SHP77 (cell line): ENCODE measurements at regions not wholly inside any gene's neighbourhood (a gene's known extent, or its start where the extent isn't known, plus 50 kb on each side); places are given as distances from the start of the nearest gene placed in this dataset.
A peak's percentile ranks its signal among the peaks of the same experiment; 100 is the strongest.

Experiments used
- DNase-seq, 2 experiments: peaks; one replicate each; lab custom pipeline; 2025; lab: John Stamatoyannopoulos, UW

DNA sequence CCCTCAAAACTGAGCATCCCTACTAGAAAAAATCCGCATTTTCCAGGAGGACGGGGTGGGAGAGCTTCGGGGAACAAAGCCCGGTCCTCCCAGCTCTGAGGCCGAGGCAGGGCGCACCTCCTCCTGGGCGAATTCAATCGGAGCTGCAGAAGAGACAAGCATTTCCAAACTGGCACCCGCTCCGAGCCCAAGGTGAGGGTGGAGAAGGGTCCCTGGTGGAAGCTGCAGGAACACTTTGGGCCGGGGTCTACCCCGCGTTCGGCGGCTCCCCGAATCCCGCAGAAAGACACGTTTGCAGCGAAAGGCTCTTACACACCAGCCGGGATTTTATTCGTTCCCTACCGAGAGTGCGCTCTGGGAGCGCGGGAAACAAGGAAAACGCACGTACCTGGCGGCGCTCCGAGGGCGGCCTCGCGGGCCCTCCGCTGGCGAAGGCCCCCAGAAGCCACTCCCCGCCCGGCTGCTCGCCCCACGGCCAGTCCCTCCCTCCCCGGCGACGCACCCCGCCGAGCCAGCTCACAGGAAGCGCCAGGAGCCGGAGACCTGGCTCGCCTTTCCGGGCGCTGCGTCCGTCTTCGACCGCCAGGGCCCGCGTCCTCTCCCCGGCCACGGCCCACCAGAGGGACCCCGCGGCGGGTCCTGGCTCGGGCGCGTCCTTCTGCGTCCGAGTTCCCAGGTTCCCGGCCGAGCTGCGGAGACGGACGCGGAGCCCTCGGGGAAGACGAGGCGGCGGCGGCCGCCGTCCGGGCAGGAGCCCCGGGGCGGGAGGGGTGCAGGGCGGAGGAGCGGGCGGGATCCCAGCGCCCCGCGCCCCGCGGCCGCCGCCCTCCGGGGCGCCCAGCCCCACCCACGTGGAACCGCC lies 49.8 kb upstream of the BAHCC1 start:
- DNase-seq, result peak; percentile 80 to 84
